SK-N-SH (cell line): ENCODE measurements at regions not wholly inside any gene's neighbourhood (a gene's known extent, or its start where the extent isn't known, plus 50 kb on each side); places are given as distances from the start of the nearest gene placed in this dataset.

ENCODE experiments used
- CTCF ChIA-PET: fragments of 300-600, 350-600 bp; formaldehyde crosslinking; extraction: SDS; loops from one replicate; lab custom pipeline; 2021; lab: Yijun Ruan, JAX
- POLR2A ChIA-PET: fragments of 350-600 bp; sonication (Branson Sonifier 250); formaldehyde crosslinking; extraction: SDS; loops from one replicate; lab custom pipeline; 2020; ENCODE audit warnings: antibody characterized with exemption, inconsistent platforms; lab: Yijun Ruan, JAX
- DNase-seq: peaks from one replicate; pipeline ENCODE4 v3.0.0; 2012
- H2AFZ ChIP-seq: fragments of 200-600 bp; sonication (generic); 2 replicates; pipeline ENCODE4 v1.8.1; 2016; ENCODE audit warnings: antibody characterized with exemption, mild to moderate bottlenecking, low read depth
- H3F3A ChIP-seq: fragments of 200-600 bp; sonication (generic); replicated peaks from 2 replicates; pipeline ENCODE3; 2016; ENCODE audit warnings: antibody characterized with exemption, mild to moderate bottlenecking; ENCODE audit not compliant: insufficient read depth
- H3K27ac ChIP-seq, 2 experiments: fragments of 200-500 bp in 1 of 2; fragments of 200-600 bp in 1 of 2; sonication (Bioruptor generic) in 1 of 2; sonication (generic), shearing (Covaris generic) in 1 of 2; 2 replicates each; pipeline versions ENCODE4 v1.5.1 to v1.6.1; 2014 to 2016; ENCODE audit warnings: low read depth in 2 of 2, inconsistent platforms in 1 of 2, low read length in 1 of 2, mild to moderate bottlenecking in 1 of 2, mixed read lengths in 1 of 2
- H3K27me3 ChIP-seq: fragments of 200-600 bp; sonication (generic), shearing (Covaris generic); 2 replicates; pipeline ENCODE4 v1.6.1; 2016; ENCODE audit warnings: mixed run types; ENCODE audit not compliant: insufficient read depth
- H3K36me3 ChIP-seq, 2 experiments: fragments of 200-500 bp in 1 of 2; fragments of 200-600 bp in 1 of 2; sonication (Bioruptor generic) in 1 of 2; sonication (generic) in 1 of 2; replicated peaks in 1 of 2; 2 replicates each; pipeline versions ENCODE3 to v1.5.1; 2014 to 2016; ENCODE audit warnings: low read length in 1 of 2, mild to moderate bottlenecking in 1 of 2; ENCODE audit not compliant: insufficient read depth in 2 of 2, control insufficient read depth in 1 of 2
- H3K4me1 ChIP-seq, 2 experiments: fragments of 200-500 bp in 1 of 2; fragments of 200-600 bp in 1 of 2; sonication (Bioruptor generic) in 1 of 2; sonication (generic), shearing (Covaris generic) in 1 of 2; 2 replicates each; pipeline versions ENCODE4 v1.5.1 to v1.6.1; 2014 to 2016; ENCODE audit warnings: low read depth in 1 of 2, low read length in 1 of 2, mixed run types in 1 of 2; ENCODE audit not compliant: insufficient read depth in 2 of 2, control insufficient read depth in 1 of 2
- H3K4me2 ChIP-seq: fragments of 200-600 bp; sonication (generic), shearing (Covaris generic); 2 replicates; pipeline ENCODE4 v1.6.1; 2017; ENCODE audit warnings: mixed run types
- H3K4me3 ChIP-seq, 2 experiments: fragments of 200-500 bp in 1 of 2; fragments of 200-600 bp in 1 of 2; sonication (Bioruptor generic) in 1 of 2; sonication (generic), shearing (Covaris generic) in 1 of 2; 2 replicates each; pipeline versions ENCODE4 v1.5.1 to v1.8.1; 2014 to 2016; ENCODE audit warnings: low read depth in 2 of 2, inconsistent platforms in 1 of 2, low read length in 1 of 2, mild to moderate bottlenecking in 1 of 2, mixed read lengths in 1 of 2, moderate library complexity in 1 of 2
- H3K79me2 ChIP-seq: fragments of 200-600 bp; sonication (generic); 2 replicates; pipeline ENCODE4 v1.8.1; 2017; ENCODE audit warnings: mild to moderate bottlenecking; ENCODE audit not compliant: insufficient read depth
- H3K9ac ChIP-seq: fragments of 200-600 bp; sonication (generic); 2 replicates; pipeline ENCODE4 v1.6.1; 2017; ENCODE audit warnings: mixed run types
- H3K9me2 ChIP-seq: fragments of 200-600 bp; sonication (generic); 2 replicates; pipeline ENCODE4 v1.6.1; 2017; ENCODE audit warnings: mixed run types
- H3K9me3 ChIP-seq: fragments of 200-600 bp; sonication (generic); 2 replicates; pipeline ENCODE4 v1.6.1; 2017; ENCODE audit warnings: mixed run types, mild to moderate bottlenecking, moderate library complexity
- H4K20me1 ChIP-seq: fragments of 200-600 bp; sonication (generic); 2 replicates; pipeline ENCODE4 v1.6.1; 2017; ENCODE audit warnings: mild to moderate bottlenecking, mixed run types; ENCODE audit not compliant: insufficient read depth
- CTCF ChIP-seq: fragments of 200-600 bp; sonication (generic); IDR thresholded peaks from 2 replicates; pipeline ENCODE4 v1.6.1; 2017; ENCODE audit warnings: antibody characterized with exemption, mild to moderate bottlenecking, moderate library complexity
- MAX ChIP-seq: IDR thresholded peaks from 2 replicates; pipeline ENCODE4 v1.4.0; 2012; ENCODE audit warnings: low read depth
- PBX3 ChIP-seq: IDR thresholded peaks from 2 replicates; pipeline ENCODE4; 2012
- RFX5 ChIP-seq: IDR thresholded peaks from 2 replicates; pipeline ENCODE4 v1.6.1; 2012; ENCODE audit warnings: mild to moderate bottlenecking, improper control_type of control experiment, low read length
- RXRA ChIP-seq: IDR thresholded peaks from 2 replicates; pipeline ENCODE4 v1.4.0; 2012; ENCODE audit warnings: low read depth, mild to moderate bottlenecking, borderline replicate concordance
- SIN3A ChIP-seq: IDR thresholded peaks from 2 replicates; pipeline ENCODE4 v1.6.1; 2012; ENCODE audit warnings: low read depth, mild to moderate bottlenecking, low read length, moderate library complexity, borderline replicate concordance
- SMC3 ChIP-seq: IDR thresholded peaks from 2 replicates; pipeline ENCODE4 v1.6.1; 2012; ENCODE audit warnings: low read depth, low read length, improper control_type of control experiment
- TAF1 ChIP-seq: IDR thresholded peaks from 2 replicates; pipeline ENCODE4 v1.6.1; 2012; ENCODE audit warnings: low read depth, mild to moderate bottlenecking, low read length, moderate library complexity, borderline replicate concordance
- USF2 ChIP-seq: fragments of 150-350 bp; IDR thresholded peaks from 2 replicates; pipeline ENCODE4 v1.6.1; 2017; ENCODE audit warnings: antibody characterized with exemption, low read length, low read depth, borderline replicate concordance
- WGBS: methylation state at CpG from one replicate; pipeline ENCODE4 v1.1.6; 2017; ENCODE audit warnings: low lambda C conversion rate; 5-methylcytosine and 5-hydroxymethylcytosine counted together

GRCh38 chr16:88130016-88130415 lies 178.8 kb downstream of the BANP start:
- TF ChIP-seq SIN3A, result no peak
- TF ChIP-seq, all 33 proteins: peak for 0

GRCh38 chr16:88130681-88131080 lies 179.4 kb downstream of the BANP start:
- H3K79me2 ChIP-seq, result no peaks in the 10 kb centered on the region
- no peak overlapping the region for H2AFZ ChIP-seq
- ChIA-PET CTCF (no interaction called here), POLR2A (no interaction called here)
- no peak overlapping the region for H3K4me3 ChIP-seq
- H3K36me3 ChIP-seq, result no peaks in the 10 kb centered on the region
- no peaks in the 10 kb centered on the region for H3K9me3 ChIP-seq
- H3F3A ChIP-seq, result no peaks in the 10 kb centered on the region
- no peaks in the 10 kb centered on the region for H4K20me1 ChIP-seq
- no peak overlapping the region for H3K9ac ChIP-seq
- TF ChIP-seq PBX3, result no peak
- no peak for TF ChIP-seq CTCF
- no peak for TF ChIP-seq SMC3
- TF ChIP-seq SIN3A, result no peak
- TF ChIP-seq RXRA, result no peak
- no peak for TF ChIP-seq TAF1
- TF ChIP-seq RFX5, result no peak
- no peak for TF ChIP-seq MAX
- no peak for TF ChIP-seq USF2
- no peaks in the 10 kb centered on the region for H3K27me3 ChIP-seq
- peak; percentile 36 for DNase-seq
- H3K4me1 ChIP-seq, result peaks cover 0 to 30% of the 10 kb centered on the region in 2 experiments; a peak in 1 of 4 replicates
- 86% methylated on average over 23 of the region's 36 CpGs for WGBS
- H3K9me2 ChIP-seq, result no peaks in the 10 kb centered on the region
- H3K4me2 ChIP-seq, result no peak overlapping the region
- H3K27ac ChIP-seq, result no peak overlapping the region; a peak in 1 of 4 replicates

More at GRCh38 chr16:88130016-88130415, 178.8 kb downstream of the BANP start:
- ChIA-PET POLR2A (no interaction called here), CTCF (no interaction called here)
- Histone ChIP-seq H3K9ac (no peak overlapping the region), H3K9me3 (no peaks in the 10 kb centered on the region), H3F3A (no peaks in the 10 kb centered on the region), H3K4me3 (no peak overlapping the region), H3K4me2 (no peak overlapping the region), H3K4me1 (peaks cover 0 to 25% of the 10 kb centered on the region in 2 experiments; a peak in 1 of 4 replicates), H3K79me2 (no peaks in the 10 kb centered on the region), H2AFZ (no peak overlapping the region), H4K20me1 (no peaks in the 10 kb centered on the region), H3K27ac (no peak overlapping the region), H3K27me3 (no peaks in the 10 kb centered on the region), H3K36me3 (no peaks in the 10 kb centered on the region), H3K9me2 (no peaks in the 10 kb centered on the region)
- WGBS, result 80% methylated on average over 17 of the region's 22 CpGs
- DNase-seq, result no peak
